HG03097 (cell line): ENCODE measurements at regions not wholly inside any gene's neighbourhood (a gene's known extent, or its start where the extent isn't known, plus 50 kb on each side); places are given as distances from the start of the nearest gene placed in this dataset.
A peak's percentile ranks its signal among the peaks of the same experiment; 100 is the strongest.

Experiments used
- ATAC-seq: cut with Tn5 transposase; IDR thresholded peaks from one replicate; pipeline ENCODE4 v1.9.1; 2021; ENCODE audit not compliant: unreplicated experiment, low FRiP score

DNA sequence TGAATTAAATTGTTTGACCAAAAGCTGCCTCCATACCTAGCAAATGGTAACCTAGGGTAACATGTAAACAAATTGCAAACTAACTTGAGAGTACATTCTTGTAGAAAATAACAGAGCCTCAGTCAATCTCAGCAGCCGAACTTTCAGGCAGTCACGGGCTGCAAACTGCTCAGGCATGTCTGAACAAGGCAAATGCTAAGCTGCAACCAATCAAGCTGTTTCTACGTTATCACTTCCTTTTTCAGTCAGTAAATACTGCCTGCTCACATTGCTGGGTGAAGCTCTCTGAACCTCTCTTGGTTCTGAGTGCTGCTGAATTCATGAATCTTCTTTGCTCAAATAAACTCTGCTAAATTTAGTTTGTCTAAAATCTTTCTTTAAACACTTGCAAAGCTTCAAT is 1212.4 kb downstream of the SORCS1 start:
- ATAC-seq: peak; percentile 50

DNA sequence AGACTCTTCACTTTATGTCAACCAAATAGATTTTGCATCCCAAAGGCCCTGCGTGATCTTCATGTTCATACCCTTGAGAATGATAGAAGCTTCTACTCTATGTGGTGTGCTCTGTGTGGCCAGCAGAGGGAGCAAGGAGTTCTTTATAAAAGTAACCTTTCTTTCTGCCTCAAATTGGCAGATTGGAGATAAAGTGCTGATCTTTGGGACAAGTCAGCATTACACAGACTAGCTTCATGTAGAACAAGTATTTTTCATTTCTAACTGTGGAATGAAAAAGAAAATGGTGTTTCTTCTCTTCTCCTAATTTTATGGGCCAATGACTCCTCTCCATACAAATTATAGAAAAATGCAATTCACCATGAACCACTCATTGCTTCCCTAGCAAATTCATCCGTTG is 1214.1 kb downstream of the SORCS1 start:
- ATAC-seq: no peak

DNA sequence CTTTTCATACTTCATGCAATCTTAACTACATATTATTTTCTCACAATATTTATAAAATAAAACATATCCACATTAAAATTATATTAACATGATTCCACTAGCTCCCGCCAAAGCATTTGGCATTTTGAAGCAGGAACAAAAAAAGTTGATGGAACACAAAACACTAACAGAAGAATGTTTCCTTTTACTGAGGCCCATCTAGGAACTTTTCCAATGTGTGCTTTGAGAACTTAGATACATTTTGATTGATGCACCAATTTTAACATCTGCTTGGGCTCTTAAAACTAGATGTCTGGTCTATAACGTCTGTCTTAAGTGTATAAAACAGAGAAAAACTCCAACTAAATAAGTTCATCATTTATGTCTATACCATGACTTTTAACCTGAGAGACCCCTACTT is 1214.8 kb downstream of the SORCS1 start:
- no peak for ATAC-seq

DNA sequence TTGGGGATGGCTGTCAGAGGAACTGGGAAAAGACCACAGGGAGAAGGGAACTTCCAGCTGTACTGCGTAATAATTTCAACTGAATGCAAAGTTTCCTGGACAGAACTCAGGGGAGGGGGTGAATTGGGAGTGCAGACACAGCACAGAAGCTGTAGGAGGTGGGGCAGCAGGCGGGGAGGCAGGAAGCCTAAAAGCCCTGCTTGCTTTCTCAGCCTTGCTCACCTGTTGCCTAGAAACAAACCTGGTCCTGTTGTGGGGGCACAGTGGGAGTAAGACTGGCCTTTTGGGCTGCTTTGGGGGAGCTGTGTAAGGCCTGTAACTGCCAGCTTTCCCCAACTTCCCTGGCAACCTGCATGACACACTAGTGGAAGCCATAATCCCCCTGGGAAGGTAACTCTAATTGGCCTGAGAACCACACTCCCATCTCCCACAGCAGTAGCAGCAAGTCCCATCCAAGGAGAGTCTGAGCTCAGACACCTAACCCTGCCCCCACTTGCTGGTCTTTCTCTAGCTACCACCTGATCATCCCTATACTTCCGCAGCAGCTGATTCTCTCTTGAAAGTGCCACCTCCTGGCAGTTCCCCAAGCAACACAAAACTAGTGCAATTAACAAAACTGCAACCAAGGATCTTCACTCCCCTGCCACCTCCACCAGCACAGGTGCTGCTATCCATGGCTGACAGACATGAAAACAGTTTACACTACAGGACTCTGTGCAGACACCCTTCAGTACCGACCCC is 1239.3 kb downstream of the SORCS1 start:
- no peak for ATAC-seq

DNA sequence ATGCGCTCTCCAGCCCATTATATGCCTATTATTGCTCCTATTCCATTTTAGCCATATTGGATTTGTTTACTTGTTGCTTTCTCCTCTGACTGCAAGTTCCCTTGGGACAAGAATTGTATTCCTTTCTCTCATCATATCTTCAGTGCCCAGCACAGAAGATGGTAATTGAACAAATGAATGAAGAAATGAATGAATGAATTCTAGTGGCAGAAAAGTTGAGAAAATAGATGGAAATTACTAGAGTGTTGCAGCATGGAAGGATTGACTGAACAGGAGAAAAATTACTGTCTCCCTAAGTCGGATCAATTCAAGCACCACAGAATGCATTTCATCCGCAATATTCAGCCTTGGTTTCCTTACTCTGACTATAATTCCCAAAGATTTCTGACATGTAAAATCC is 1243.2 kb downstream of the SORCS1 start:
- no peak for ATAC-seq

DNA sequence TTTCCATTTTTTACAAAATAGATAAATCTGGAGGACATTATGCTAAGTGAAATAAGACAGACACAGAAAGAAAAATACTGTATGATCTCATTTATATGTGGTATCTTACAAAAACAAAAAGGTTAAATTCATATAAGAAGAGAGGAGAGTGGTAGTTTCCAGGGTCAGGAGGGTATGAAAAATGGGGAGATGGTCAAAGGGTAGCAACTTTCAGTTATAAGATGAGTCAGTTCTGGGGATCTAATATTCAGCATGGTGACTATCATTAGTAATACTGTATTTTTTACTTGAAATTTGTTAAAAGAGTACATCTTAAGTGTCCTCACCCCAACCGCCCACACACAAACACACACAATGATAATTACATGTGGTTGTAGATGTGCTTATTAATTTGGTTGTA is 1250.1 kb downstream of the SORCS1 start:
- ATAC-seq: no peak

DNA sequence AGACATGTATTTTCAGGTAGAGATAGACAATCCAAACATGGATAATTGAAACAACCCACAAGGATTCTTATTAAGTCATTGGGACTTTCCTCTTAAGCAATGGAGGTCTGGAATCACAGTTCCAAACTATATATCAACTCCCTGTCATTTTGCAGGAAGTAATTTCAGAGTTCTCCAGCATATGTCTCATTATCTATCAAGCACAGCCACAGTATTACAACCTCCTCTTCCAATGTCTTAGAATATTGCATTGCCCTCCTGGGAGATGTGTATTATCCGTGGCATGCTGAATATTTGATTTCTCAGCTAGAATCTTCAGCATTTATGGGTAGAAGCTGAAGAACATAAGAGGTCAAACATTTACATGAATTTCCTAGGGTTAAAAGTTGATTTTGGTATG is 1255.8 kb downstream of the SORCS1 start:
- no peak for ATAC-seq

DNA sequence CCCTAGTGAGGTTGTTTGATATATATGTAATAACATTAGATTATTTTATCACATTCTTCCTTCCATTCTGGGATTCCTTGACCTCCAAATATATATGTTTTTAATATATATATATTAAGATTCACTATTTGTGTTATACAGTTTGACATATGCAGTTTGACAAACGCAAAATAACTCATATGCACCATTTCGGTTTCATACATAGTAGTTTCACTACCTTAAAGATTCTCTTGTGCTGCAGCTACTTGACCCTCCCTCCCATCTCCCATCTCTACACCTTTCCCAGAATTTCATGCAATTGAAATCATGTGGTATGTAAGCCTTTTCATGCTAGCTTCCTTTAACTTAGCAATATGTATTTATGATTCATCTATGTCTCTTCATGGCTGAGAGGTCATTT is 1244.4 kb downstream of the SORCS3 start:
- ATAC-seq: no peak

DNA sequence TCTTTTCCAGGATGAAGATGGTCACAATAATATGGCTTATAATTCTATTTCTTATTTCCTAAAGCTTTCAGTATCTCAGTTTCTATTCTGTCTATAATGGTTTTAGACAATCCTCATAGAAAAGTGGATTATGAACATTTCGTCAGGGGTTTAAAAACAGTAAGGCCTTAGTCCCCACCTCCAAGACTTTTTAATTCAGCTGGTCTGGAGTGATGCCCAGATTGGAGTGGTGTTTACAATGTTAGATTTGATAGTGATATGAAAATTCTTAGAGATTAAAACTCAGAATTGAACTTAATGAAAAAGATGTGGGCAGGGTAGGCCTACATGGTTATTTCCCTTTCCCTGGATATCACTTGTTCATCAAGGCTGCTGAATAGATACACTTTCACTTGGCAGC is 1238.3 kb downstream of the SORCS3 start:
- no peak for ATAC-seq

DNA sequence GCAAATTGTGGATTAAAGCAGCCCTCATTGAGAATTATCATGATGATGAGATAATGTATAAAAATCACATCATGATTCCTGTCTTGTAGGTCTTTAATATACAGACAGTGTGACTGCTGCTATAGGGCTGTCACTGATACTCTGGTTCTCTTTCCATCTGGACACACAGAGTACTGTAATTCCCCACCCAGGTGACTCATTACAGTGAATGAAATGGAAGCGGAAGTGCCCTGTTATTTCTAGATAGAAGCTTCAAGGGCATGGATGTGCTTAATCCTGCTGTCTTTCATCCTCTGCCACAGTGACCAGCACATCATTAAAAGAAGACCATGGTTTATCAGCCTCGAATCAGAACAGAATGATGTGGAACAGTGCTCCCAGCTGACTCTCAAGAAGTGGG is 1234.0 kb downstream of the SORCS3 start:
- ATAC-seq: no peak

DNA sequence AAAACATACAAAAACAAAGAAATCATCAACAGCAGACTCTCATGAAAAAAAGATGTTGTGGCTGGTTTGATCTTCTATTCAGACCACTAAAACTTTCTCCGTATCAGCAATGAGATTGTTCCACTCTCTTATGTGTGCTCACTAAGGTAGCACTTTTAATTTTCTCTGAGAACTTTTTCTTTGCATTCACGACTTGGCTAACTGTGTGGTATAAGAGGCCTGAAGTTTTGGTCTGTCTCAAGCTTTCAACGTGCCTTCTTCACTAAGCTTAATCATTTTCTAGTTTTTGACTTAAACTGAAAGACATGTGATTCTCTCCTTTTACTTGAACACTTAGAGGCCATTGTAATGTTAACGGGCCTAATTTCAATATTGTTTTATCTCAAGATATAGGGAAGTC is 1231.6 kb downstream of the SORCS3 start:
- ATAC-seq: no peak

DNA sequence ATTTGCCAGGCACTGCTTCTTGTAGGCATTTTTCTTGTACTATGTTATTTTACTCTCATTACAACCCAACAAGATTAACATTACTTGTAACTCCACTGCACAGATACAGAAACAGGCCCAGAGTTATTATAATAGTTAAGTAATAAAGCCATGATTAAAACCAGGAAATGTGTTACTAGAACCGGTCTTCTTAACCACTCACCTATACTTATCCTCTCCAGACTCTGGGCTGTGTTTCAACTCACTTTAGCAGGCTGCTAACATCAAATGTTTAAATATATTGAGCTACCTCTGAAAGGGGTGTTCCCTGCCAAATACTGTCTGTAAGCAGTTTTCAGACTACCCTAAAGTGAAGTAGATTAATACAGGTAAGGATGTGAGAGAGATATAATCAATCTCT is 1227.8 kb downstream of the SORCS3 start:
- ATAC-seq: no peak

DNA sequence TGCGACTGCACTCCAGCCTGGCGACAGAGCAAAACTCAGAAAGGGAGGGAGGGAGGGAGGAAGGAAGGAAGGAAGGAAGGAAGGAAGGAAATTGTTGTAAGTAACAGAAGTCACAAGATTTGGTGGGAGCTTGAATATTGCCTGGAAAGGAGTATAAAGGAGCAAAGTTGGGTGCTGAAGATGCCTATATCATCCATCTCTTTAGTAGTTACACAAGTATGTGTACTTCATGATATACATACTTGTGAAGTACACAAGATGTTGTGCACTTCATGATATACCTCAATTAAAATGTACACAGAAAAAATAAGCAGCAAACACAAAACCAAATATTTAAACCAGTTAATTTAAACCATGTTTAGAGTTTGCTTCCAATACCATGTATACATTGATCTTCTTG is 1223.8 kb downstream of the SORCS3 start:
- no peak for ATAC-seq

DNA sequence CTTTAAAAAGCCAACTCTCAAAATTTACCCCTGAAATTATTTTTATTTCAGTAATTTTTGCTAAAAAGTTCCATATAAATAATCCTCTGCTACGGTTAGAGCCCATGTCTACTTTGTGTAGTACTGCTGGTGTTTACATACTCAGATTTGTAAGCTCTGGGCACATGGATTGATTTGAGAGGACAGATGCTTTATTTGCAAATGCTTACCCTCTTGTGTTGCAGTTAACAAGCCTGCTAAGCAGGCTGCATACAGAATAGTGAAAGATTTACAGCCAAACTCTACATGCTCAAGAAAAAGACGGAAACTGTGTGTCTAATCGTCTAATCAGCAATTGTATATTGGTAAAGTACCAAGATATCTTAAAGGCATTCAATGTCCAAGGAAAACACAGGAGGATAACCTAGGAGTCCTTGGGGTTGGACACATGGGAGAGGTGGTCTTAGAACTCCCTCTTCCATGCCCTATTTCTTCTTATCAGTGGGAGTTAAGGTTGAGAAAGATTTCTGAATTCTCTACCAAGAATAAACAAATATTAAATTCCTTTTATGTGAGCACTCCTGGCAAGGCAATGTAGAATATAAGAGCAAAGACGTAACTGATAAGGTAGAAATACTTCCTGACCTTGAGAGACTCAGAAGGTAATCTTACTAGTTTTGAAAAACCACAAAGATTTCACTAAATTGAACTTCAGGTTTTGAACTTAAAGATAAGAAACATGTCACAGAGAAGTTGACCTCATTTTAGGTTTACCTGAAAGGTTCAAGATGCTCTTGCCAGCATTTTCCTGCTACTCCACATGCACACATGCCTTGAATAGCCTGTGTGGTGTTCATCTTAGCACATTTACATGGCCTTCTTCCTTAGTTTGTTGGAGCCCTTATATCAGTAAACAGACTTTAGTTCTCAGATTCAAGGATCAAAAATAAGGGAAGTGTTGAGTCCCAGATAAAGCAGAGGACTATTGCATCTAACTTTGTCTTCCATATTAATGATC is 1216.5 kb downstream of the SORCS3 start:
- ATAC-seq: no peak

DNA sequence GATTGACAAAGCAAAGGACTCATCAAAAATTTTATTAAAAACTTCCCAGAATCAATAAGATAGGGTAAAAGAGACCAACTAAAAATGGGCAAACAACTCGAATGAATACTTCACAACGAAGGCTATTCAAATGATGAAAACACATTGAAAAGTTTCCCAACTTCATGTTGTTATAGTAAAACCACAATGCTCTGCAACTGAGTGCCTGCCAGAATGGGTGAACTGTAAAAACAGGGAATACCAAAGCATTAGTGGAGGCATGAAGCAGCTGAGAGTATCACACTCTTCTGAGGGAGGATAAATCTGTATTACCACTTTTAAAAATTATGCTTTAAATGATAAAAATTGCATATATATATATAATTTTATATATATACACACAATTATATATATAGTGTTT is 1214.7 kb downstream of the SORCS3 start:
- ATAC-seq: no peak

DNA sequence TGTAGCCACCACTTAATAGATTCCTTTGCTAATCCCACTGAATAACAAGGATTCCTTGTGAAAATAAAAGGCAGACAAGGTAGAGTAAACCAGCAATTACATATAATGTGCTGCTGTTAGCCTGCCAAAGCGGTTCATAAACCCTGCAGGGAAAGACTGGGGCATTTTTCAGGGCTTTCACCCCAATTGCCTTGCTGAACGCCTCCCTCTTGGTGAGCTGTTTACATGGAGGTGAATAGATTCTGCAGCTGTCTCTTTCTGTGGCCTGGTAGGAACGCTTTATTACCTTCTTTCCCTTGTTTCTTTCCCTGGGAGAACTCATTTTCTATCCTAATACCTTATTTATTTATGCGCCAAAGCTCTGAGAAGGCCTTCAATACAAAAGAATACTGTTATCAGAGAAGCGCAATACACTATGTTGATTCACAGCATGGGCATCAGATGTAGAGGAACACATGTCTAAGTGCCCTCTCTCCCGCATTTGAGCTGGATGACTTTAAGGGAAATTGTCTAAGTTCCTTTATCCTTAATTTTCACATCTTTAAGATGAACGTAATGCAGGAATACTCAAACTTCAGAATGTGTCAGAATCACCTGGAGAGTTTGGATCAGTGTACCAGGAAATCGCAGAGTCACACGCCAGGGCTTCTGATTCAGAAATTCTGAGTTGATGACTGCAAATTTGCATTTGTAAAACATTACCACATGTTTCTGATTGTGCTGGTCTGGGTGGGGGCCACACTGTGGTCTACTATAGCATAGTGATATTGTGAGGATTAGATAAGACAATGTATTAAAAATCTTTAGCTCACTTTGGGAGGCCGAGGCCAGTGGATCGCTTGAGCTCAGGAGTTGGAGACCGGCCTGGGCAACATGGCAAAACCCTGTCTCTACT is 1203.8 kb downstream of the SORCS3 start:
- no peak for ATAC-seq

DNA sequence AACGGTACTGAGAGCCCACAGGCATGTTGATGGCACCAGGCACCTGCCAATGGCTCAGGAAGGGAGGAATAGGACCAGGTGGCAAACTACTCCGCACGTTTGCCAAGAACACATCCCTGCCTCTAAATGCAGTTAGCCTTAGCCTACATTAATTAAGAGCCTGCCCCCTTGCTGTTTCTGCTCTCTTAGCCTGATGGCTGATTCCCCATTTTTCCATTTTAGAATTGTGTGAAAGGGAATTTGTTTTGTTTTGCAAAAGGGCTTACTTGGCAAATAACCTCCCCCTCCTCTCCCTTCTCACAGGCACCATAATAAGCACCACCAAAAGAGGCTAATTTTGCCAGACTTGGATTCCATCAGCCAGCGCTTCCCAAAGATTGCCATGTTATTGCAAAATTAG is 1203.2 kb downstream of the SORCS3 start:
- ATAC-seq: no peak

DNA sequence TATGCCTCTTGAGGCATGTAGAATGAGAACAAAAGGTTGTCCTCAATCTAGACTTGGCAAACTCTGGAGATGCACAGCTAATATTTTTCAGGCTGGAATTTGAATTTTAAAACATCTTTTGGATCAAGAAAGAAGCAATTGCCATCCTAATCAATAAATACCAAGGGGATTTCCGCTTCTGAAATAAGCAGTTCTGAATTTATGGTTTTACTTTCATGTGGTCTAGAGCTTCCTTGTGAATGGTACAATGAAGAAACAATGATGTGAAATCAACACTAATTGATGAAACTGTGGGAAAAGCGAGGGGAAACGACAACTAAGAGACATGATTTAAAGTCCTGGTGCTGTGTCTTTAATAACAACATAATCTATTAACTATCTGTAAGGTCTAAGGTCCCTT is 1202.7 kb downstream of the SORCS3 start:
- no peak for ATAC-seq

DNA sequence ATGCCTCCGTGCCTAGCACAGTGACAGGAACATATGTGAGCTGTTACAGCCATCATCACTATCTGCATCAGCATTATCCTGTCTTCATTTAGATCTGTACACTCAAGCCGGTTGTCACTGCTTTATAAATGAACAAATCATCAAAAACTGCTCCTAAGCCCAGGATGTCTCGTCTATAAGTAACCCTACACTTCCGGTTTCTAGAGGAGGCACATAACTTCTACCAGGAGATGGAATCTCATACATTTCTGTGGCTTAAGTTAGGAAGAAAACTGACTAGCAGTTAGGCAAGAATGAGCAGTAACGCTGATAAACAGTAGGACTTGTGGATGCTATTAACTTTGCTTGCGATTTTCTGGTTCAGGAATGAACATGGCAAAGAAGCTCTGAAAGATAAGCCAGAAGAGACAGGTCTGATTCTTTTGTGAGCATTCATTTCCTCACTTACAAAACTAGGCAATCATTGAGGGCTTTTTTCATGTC is 1199.2 kb downstream of the SORCS3 start:
- ATAC-seq: no peak

DNA sequence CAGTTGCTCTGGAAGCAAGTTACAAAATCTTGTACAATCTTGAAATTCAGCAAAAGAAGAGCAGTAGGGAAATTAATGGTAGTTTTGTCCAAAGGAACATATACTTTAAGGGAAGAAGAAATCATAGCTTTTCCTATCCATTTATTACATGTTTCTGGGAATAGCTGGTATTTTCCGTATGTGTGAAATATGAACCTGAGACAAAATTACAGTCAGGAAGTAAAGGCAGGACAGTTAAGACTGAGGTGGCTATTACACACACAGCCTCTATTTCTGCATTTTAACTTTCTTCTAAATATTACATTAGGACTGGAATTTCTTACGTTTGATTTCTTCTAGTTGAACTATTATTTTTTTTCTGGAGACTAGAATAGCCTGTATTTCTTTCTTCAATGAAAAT is 1197.3 kb downstream of the SORCS3 start:
- ATAC-seq: no peak

DNA sequence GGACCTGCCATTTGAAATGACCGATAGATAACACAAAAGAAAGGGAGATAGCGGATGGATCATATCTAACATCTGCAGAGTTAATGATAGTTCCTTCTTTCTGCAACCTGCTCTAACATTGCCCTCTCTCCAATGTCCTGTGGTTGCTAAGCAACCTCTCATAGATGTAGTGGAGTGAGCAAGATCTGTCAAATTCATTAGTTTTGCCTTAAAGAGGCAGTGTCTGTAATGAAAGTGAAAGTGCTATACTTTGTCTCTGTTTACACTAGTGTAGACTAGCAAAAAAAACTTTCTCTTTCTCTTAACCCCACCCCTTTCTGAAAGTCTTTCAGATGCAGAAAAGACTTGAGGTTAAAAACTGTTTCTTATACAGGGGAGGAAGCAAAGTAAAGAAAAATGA is 1196.9 kb downstream of the SORCS3 start:
- ATAC-seq: peak; percentile 87
